Fibroblast of lung (primary cell): ENCODE measurements at regions not wholly inside any gene's neighbourhood (a gene's known extent, or its start where the extent isn't known, plus 50 kb on each side); places are given as distances from the start of the nearest gene placed in this dataset.

Source experiments
- EZH2 ChIP-seq: IDR thresholded peaks from 2 replicates; pipeline ENCODE4 v1.5.1; 2012; ENCODE audit warnings: low read length, control low read depth, mild to moderate bottlenecking; ENCODE audit errors: missing control alignments
- TF ChIP-seq, protein P1 (sequence below), 2 donors: IDR thresholded peaks in 1 of 2; conservative IDR thresholded peaks in 1 of 2; 1 replicate in 1 of 2; 2 replicates in 1 of 2; pipeline ENCODE4 v1.5.1; 2011 to 2012; ENCODE audit warnings: low read length in 2 of 2, control low read depth in 1 of 2, inconsistent platforms in 1 of 2, low read depth in 1 of 2, mild to moderate bottlenecking in 1 of 2

DNA sequence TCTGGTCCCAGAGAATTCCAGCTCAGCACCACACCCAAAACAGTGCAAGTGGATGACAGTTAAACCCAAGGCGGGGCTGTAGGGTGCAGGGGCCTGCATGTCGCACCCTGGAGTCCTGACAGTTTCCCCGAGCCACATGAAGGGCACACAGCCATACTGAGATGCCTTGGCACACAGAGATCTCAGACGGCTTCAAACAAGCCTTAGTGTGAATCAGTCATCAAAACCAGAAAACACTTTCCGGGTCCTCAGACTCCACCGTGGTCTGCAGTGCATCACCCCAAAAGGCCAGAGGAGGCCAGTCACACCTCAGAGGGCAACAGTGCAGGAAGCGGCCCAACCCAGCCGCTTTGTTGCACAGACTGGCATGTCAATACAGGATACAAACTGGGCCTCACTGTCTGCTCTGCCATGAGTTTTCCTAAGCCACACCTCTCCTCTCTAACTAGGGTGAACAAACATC is 64.6 kb upstream of the ENPP6 start:
- no peak for TF ChIP-seq EZH2
- TF ChIP-seq, protein P1, sequence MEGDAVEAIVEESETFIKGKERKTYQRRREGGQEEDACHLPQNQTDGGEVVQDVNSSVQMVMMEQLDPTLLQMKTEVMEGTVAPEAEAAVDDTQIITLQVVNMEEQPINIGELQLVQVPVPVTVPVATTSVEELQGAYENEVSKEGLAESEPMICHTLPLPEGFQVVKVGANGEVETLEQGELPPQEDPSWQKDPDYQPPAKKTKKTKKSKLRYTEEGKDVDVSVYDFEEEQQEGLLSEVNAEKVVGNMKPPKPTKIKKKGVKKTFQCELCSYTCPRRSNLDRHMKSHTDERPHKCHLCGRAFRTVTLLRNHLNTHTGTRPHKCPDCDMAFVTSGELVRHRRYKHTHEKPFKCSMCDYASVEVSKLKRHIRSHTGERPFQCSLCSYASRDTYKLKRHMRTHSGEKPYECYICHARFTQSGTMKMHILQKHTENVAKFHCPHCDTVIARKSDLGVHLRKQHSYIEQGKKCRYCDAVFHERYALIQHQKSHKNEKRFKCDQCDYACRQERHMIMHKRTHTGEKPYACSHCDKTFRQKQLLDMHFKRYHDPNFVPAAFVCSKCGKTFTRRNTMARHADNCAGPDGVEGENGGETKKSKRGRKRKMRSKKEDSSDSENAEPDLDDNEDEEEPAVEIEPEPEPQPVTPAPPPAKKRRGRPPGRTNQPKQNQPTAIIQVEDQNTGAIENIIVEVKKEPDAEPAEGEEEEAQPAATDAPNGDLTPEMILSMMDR (conservative IDR thresholded peaks at IDR 0.05 in 1 of 2, IDR thresholded peaks at IDR 0.05 in 1 of 2; ENCODE audit: low read depth in 1 of 2, low read length in 2 of 2): no peak
